Muscle layer of colon (tissue), 2 donors: ENCODE measurements at regions not wholly inside any gene's neighbourhood (a gene's known extent, or its start where the extent isn't known, plus 50 kb on each side); places are given as distances from the start of the nearest gene placed in this dataset.

Experiments used
- H3K27ac ChIP-seq: one replicate; pipeline ENCODE4 v1.7.0; 2013; ENCODE audit warnings: low read depth, mild to moderate bottlenecking, low read length, moderate library complexity
- H3K27me3 ChIP-seq, 2 donors: one replicate each; pipeline ENCODE4 v1.7.0; 2013; ENCODE audit warnings: low read length in 2 of 2, mild to moderate bottlenecking in 2 of 2; ENCODE audit not compliant: insufficient read depth in 2 of 2, control insufficient read depth in 1 of 2
- H3K36me3 ChIP-seq: one replicate; pipeline ENCODE4 v1.7.0; 2013; ENCODE audit warnings: mild to moderate bottlenecking, low read length; ENCODE audit not compliant: insufficient read depth
- H3K4me1 ChIP-seq: one replicate; pipeline ENCODE4 v1.7.0; 2013; ENCODE audit warnings: mild to moderate bottlenecking, low read length; ENCODE audit not compliant: insufficient read depth
- H3K4me3 ChIP-seq, 2 donors: one replicate each; pipeline ENCODE4 v1.7.0; 2013; ENCODE audit warnings: low read length in 2 of 2, low read depth in 1 of 2, mild to moderate bottlenecking in 1 of 2, moderate library complexity in 1 of 2
- H3K9ac ChIP-seq: one replicate; pipeline ENCODE4 v1.7.0; 2013; ENCODE audit warnings: low read length
- H3K9me3 ChIP-seq: one replicate; pipeline ENCODE4 v1.7.0; 2013; ENCODE audit warnings: mild to moderate bottlenecking, low read length
- donor health status: abdominal sarcoma.
- donor health status: Adenocarcinoma of cecum.

DNA sequence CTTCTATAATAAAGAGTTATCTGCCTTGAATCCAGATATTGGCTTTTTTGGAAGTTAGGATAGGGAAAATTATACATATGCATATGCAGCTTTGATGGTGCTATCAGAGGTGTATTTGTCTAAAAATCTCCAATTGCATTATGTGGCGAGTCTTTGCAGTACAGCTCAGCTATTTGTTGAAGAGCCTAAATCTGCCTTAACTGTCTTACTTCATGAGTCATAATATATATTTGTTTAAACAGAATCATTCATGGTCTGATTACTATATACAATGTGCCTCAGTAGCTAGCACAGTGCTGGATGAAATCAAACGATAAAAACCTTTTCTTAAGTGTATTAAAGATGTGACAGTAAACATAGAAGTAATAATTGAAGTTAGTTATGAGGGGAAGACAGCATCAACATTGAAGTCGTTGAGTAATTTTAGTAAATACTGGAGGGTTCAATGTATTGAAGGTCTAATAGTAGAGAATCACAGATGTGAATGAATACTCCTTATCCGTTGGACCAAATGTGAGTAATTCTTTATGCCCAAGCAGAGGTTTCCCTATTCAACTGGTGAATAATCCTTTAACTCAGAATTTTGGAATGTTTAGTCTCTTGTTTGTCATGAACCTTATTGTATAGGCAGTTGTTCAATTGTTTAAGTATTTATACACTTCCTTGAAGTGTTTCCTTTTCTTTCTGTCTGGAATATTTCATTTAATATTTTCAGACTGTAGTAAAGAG, 74.8 kb upstream of the NAALADL2 start:
- Histone ChIP-seq H3K4me1 (no peaks in the 10 kb centered on the region), H3K27me3 (no peaks in the 10 kb centered on the region), H3K36me3 (no peaks in the 10 kb centered on the region), H3K27ac (no peak overlapping the region), H3K4me3 (no peak overlapping the region), H3K9ac (no peak overlapping the region), H3K9me3 (no peaks in the 10 kb centered on the region)

DNA sequence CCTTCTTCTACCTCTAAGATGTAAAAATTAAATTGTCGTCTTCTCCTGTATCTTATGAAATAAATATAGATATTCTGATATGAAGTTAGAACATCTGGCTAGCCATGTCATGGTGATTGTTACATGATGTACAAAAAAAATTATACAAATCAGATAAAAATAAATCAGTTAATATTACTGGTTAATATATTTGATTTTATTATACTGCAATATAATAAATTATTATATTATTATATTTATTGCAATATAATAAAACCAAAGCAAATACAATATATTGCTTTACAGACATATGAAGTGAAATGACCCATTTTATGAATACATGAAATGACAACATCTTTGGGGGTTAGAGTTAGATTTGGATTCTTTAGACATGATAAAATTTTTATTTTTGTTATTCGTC, 72.3 kb upstream of the NAALADL2 start:
- Histone ChIP-seq H3K4me3 (no peak overlapping the region), H3K9me3 (no peaks in the 10 kb centered on the region), H3K27me3 (no peaks in the 10 kb centered on the region), H3K27ac (no peak overlapping the region), H3K36me3 (no peaks in the 10 kb centered on the region), H3K4me1 (no peaks in the 10 kb centered on the region), H3K9ac (no peak overlapping the region)

DNA sequence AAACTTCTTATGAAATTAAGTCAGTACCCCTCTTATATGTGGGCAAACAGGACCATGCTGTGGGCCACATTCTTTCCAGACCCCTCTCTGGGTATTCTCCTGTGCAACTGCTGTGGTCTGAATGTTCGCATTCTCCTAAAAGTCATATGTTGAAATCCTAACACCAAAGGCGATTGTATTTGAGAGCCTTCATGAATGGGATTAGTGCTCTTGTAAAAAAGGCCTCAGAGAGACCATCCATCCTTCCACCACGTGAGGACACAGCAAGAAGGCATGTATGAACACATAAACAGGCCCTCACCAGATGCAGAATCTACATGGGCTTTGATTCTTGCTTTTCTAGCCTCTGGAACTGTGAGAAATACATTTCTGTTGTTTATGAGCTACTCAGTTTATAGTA, 68.0 kb upstream of the NAALADL2 start:
- no peaks in the 10 kb centered on the region for H3K9me3 ChIP-seq
- no peaks in the 10 kb centered on the region for H3K27me3 ChIP-seq
- H3K36me3 ChIP-seq, result no peaks in the 10 kb centered on the region
- H3K27ac ChIP-seq, result no peak overlapping the region
- H3K4me3 ChIP-seq, result no peak overlapping the region
- H3K4me1 ChIP-seq, result no peaks in the 10 kb centered on the region
- no peak overlapping the region for H3K9ac ChIP-seq

DNA sequence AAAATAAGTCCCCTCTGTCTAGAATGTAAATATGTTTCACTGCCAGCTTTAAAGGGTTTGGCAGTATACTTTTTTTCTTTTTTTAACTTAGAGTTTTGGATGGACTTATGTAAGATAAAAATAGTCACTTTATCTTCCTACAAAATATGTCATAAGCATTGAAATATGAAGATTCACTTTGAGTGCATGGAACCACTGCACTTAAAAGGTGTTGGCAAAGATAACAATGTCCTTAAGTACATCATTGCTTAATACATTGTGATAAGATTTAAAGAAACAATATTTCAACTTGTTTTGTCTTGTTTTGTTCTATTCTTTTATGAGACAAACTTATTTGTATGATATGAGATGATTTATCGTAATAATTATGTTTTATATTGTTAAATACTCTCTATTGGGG, 66.3 kb upstream of the NAALADL2 start:
- Histone ChIP-seq H3K9ac (no peak overlapping the region), H3K27me3 (no peaks in the 10 kb centered on the region), H3K9me3 (no peaks in the 10 kb centered on the region), H3K4me3 (no peak overlapping the region), H3K4me1 (no peaks in the 10 kb centered on the region), H3K27ac (no peak overlapping the region), H3K36me3 (no peaks in the 10 kb centered on the region)
